Adipocyte (in vitro differentiated cells): ENCODE measurements at regions not wholly inside any gene's neighbourhood (a gene's known extent, or its start where the extent isn't known, plus 50 kb on each side); places are given as distances from the start of the nearest gene placed in this dataset.

ENCODE experiments used
- DNase-seq: peaks from one replicate; pipeline ENCODE4 v3.0.0-alpha.2; 2015; ENCODE audit warnings: low read depth
- H3K27me3 ChIP-seq: replicated peaks from 2 replicates; pipeline ENCODE4 v1.7.0; 2013; ENCODE audit warnings: mild to moderate bottlenecking, low read length, moderate library complexity; ENCODE audit not compliant: control insufficient read depth, insufficient read depth
- H3K36me3 ChIP-seq: 2 replicates; pipeline ENCODE4 v1.7.0; 2013; ENCODE audit warnings: low read length, mild to moderate bottlenecking, moderate library complexity; ENCODE audit not compliant: control insufficient read depth, insufficient read depth, severe bottlenecking
- H3K4me1 ChIP-seq: 2 replicates; pipeline ENCODE4 v1.7.0; 2013; ENCODE audit warnings: mild to moderate bottlenecking, low read length, moderate library complexity; ENCODE audit not compliant: control insufficient read depth, insufficient read depth
- H3K4me3 ChIP-seq: 2 replicates; pipeline ENCODE4 v1.7.0; 2013; ENCODE audit warnings: mild to moderate bottlenecking, low read length, moderate library complexity
- H3K9ac ChIP-seq: 2 replicates; pipeline ENCODE4 v1.7.0; 2013; ENCODE audit warnings: mild to moderate bottlenecking, low read length, moderate library complexity
- H3K9me3 ChIP-seq: 2 replicates; pipeline ENCODE4 v1.7.0; 2013; ENCODE audit warnings: mild to moderate bottlenecking, low read length, moderate library complexity; ENCODE audit not compliant: control insufficient read depth

DNA sequence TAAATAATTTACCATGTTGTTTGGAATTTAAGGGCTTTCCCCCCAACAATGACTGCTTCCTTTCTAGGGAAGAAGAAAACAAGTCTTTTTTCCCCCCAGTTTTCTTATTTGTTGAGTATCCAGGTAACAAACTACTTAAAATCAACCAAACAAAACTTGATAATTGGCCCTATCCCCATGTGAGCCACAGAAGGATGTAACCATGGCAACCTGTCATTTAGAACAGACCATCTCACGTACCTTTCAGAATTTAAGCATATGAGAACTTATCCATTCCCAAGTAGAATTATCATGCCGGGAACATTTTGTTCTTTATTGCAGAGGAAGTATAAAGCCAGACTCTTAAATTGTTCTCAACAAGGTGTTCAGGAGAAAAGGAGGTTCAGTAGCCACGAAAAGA, 392.3 kb downstream of the CETN3 start:
- no peak for DNase-seq
- Histone ChIP-seq H3K9me3 (no peaks in the 10 kb centered on the region), H3K9ac (no peak overlapping the region), H3K4me1 (peaks cover 16% of the 10 kb centered on the region), H3K4me3 (no peak overlapping the region), H3K36me3 (no peaks in the 10 kb centered on the region), H3K27me3 (no peaks in the 10 kb centered on the region)

DNA sequence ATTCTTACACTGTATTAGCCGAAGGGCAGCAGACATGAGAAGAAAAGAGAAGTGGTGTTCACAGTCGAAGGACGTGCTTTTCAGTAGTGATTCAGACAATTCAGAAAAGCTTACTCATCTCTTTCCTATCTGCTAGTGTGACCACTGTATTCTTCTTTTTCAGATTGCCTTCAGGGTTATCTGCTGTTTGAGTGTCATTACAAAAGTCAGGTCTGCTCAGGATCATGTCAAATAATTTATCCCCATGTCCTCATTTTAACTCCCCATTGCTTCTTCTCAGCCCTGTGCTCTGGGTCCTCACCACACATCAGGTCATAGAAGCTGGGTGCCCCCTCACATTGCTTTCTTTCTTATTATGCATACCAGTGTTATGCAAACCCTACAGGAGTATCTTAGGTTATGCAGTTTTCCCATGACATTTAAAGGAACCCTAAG, 394.0 kb downstream of the CETN3 start:
- H3K4me3 ChIP-seq: no peak overlapping the region
- no peaks in the 10 kb centered on the region for H3K36me3 ChIP-seq
- DNase-seq: peak; percentile 48
- H3K4me1 ChIP-seq: peaks cover 6% of the 10 kb centered on the region
- no peaks in the 10 kb centered on the region for H3K27me3 ChIP-seq
- H3K9me3 ChIP-seq: no peaks in the 10 kb centered on the region
- H3K9ac ChIP-seq: no peak overlapping the region

DNA sequence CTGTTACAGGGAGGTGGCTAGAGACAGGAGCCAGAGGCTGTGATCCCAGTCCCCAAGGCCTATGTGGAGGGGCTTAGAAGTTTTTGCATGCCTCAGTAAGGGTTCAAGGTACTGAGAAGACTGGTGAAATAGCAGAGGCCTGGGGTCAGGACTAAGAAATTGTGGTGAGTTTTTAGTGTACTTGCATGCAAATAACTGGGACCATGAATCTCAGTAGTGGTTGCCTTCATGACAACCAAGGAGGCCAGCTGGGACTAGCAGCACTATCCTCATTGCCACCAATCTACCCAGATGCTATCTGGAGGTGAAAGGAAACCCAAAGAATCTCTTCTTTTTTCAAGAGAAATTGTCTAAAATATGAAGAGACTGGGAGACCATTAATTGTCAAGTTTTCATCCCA, 395.1 kb downstream of the CETN3 start:
- H3K4me1 ChIP-seq: peaks cover 6% of the 10 kb centered on the region
- no peaks in the 10 kb centered on the region for H3K9me3 ChIP-seq
- no peaks in the 10 kb centered on the region for H3K27me3 ChIP-seq
- no peak overlapping the region for H3K4me3 ChIP-seq
- no peak for DNase-seq
- no peak overlapping the region for H3K9ac ChIP-seq
- H3K36me3 ChIP-seq: no peaks in the 10 kb centered on the region

DNA sequence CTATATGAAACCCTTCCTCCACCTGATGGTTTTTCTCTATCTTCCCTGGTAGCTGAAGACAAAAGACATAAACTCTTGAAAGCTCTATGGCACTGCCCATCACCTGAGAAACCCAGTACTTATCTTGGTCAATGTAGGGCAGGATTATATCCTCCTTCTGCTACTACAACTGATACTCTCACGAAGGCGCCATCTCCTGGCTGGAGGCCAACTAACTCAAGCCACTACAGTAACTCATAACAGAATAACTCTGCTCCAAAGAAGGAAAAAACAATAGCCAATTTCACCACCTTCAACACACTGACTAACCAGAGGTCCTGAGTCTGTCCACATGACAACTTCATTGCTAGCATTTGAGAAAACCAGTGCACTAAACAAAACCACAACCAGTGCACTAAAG, 409.2 kb downstream of the CETN3 start:
- DNase-seq: no peak
- Histone ChIP-seq H3K9me3 (peaks cover 5% of the 10 kb centered on the region), H3K4me3 (no peak overlapping the region), H3K27me3 (no peaks in the 10 kb centered on the region), H3K36me3 (no peaks in the 10 kb centered on the region), H3K9ac (no peak overlapping the region), H3K4me1 (no peaks in the 10 kb centered on the region)

DNA sequence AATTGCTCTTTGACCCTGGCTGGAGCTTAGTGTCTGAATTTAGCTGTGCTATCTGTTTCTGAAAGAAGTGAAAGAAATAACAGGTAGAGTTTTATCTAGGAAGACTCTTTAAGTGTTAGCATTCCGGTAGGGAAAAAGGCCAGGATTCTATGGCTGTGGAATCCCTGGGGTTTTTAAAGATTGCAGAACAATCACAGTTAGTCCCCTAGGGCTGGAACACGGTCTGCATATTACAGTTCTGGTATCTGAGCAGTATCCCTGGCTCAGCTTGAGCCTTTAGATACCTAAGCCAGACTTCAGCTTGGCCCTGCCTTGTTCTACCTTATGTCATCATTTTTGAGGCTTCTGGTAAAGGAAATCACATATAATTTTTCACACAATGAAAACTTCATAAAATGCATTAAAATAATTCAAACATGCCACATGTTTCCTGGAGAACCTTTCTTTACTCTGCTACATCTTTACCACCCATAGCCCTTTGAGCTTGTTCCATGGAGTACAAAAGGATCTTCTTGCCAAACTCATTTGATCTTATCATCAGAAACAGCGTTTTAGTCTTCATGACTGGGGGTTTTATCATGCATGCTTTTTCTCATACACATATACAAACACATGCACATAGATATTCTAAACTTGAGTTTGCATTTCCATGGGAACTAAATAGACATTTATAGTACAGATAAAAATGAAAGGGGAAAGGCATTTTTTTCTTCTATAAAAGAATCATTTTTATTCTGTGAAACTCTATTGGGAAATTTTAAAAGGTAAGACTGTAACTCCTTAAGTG, 410.8 kb downstream of the CETN3 start:
- peaks cover 12% of the 10 kb centered on the region for H3K4me1 ChIP-seq
- H3K4me3 ChIP-seq: no peak overlapping the region
- H3K9me3 ChIP-seq: peaks cover 5% of the 10 kb centered on the region
- H3K36me3 ChIP-seq: no peaks in the 10 kb centered on the region
- DNase-seq: no peak
- H3K27me3 ChIP-seq: no peaks in the 10 kb centered on the region
- H3K9ac ChIP-seq: no peak overlapping the region

DNA sequence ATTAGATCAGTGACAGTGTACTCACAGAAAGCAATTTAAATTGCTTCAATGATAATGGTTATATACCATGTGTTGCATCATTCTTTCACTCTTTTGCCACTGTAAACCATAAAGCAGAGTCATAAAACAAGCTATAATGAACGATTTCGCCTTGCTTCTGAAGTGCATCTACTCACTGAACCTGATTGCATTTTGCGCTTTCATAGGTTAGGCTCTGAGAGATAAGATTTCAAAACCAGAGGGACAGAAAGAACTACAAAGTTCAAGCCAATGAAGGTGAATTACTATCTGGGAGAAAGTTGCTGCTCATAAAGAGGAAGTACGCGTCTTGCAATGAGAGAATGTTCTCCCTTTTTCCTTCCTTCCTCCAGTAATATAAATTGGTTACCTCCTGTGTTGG, 412.7 kb downstream of the CETN3 start:
- no peak overlapping the region for H3K4me3 ChIP-seq
- no peaks in the 10 kb centered on the region for H3K36me3 ChIP-seq
- H3K9me3 ChIP-seq: peaks cover 3% of the 10 kb centered on the region
- H3K9ac ChIP-seq: no peak overlapping the region
- H3K4me1 ChIP-seq: peaks cover 16% of the 10 kb centered on the region
- DNase-seq: no peak
- H3K27me3 ChIP-seq: no peaks in the 10 kb centered on the region

DNA sequence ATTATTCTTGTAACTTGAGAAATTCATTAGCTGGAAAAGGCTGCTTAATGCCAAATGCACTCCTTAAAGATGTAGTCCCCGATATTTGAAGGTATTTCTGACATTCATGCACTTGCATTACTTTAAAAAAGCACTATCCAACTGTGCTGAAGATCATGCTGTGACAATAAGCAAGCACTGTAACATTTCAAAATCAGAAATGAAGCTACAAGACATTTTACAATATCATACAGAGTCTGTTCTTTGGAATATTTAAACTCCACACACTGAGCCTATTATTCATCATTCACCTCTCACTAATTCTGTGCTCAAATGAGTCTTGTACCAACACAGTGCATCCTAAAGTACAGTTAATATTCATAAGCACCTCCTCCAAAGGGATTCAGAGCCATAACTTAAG, 413.2 kb downstream of the CETN3 start:
- peaks cover 16% of the 10 kb centered on the region for H3K4me1 ChIP-seq
- no peaks in the 10 kb centered on the region for H3K9me3 ChIP-seq
- H3K27me3 ChIP-seq: no peaks in the 10 kb centered on the region
- no peak for DNase-seq
- H3K9ac ChIP-seq: no peak overlapping the region
- H3K4me3 ChIP-seq: no peak overlapping the region
- H3K36me3 ChIP-seq: no peaks in the 10 kb centered on the region

DNA sequence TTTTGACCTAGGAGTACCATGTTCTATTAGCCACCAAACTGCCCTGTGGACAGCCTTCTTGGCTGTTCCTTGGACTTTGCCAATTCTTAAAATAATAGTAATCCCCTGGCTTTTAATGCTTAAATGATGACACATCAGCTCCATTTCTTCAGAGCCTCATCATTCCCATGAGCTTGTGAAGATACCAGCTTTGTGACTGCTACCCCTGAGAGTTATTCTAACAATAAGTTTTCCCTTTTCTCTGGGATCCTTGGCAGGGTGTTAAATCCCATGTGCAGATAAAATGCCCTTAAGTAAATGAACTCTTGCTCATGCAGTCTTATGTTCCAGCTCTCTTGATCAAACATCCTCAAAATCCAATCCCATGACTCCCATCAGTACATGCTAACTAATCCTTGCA, 415.3 kb downstream of the CETN3 start:
- H3K4me1 ChIP-seq: peaks cover 27% of the 10 kb centered on the region
- no peak overlapping the region for H3K9ac ChIP-seq
- no peak overlapping the region for H3K4me3 ChIP-seq
- no peaks in the 10 kb centered on the region for H3K27me3 ChIP-seq
- DNase-seq: no peak
- H3K9me3 ChIP-seq: no peaks in the 10 kb centered on the region
- H3K36me3 ChIP-seq: no peaks in the 10 kb centered on the region

DNA sequence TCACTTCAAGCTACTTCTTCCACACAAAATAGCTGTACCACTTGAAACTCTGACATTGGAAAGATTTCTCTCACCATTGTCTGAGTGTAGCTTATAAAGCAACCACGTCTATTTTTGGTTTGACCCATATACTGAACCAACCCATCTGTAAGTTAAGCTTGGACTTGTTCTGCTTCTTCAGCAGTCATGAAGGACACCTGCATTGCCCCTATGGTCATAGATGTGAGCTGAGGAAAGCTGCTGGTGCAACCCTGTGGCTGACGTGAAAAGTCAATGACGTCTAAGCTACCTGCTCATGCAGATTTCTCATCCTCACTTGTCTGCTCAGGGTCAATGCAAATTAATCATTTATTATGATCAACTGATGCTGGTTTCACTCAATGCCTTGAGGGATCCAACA, 417.4 kb downstream of the CETN3 start:
- H3K4me3 ChIP-seq: no peak overlapping the region
- H3K9ac ChIP-seq: no peak overlapping the region
- DNase-seq: no peak
- H3K27me3 ChIP-seq: no peaks in the 10 kb centered on the region
- H3K9me3 ChIP-seq: no peaks in the 10 kb centered on the region
- H3K36me3 ChIP-seq: no peaks in the 10 kb centered on the region
- H3K4me1 ChIP-seq: peaks cover 37% of the 10 kb centered on the region

DNA sequence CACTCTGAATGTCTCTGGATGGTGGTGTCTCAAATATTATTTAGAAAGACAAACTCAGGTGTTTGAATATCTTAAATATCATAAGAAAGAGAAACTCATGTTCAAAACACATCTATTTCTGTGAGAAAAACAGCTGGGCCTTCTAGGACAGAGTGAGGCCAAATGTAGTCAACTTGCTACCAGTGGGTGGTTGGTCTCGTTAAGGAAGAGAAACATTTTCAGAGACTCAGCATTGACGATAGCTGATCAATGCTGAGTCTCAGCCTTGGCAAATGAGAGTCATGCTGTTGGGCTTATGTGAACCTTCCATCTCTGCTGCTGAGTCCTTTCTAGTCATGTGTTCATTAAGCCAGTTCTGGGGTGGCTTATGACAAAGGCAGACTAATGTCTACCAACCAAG, 418.0 kb downstream of the CETN3 start:
- no peak for DNase-seq
- no peak overlapping the region for H3K9ac ChIP-seq
- no peak overlapping the region for H3K4me3 ChIP-seq
- H3K4me1 ChIP-seq: peaks cover 37% of the 10 kb centered on the region
- H3K36me3 ChIP-seq: no peaks in the 10 kb centered on the region
- no peaks in the 10 kb centered on the region for H3K9me3 ChIP-seq
- no peaks in the 10 kb centered on the region for H3K27me3 ChIP-seq

DNA sequence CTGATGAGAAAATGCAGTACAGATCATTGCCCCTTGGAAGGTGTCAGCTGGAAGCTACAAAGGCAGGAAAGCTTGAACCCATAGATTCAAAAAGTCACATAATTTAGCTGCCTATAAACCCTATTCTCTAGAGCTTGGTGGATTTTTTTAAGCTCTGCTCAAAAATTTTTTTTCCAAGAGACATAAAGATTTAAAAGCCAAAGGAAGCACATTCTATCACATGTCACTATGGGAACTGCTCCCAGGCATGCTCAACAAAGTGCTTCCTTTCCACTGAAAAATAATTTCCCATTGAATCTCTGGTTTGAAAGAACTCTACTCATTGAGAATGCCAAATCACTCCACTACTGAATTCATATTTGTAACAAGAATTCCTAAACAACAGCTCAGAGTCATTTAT, 419.8 kb downstream of the CETN3 start:
- peaks cover 35% of the 10 kb centered on the region for H3K4me1 ChIP-seq
- no peaks in the 10 kb centered on the region for H3K27me3 ChIP-seq
- no peak for DNase-seq
- no peaks in the 10 kb centered on the region for H3K9me3 ChIP-seq
- no peaks in the 10 kb centered on the region for H3K36me3 ChIP-seq
- no peak overlapping the region for H3K4me3 ChIP-seq
- no peak overlapping the region for H3K9ac ChIP-seq
